OCI-LY7 (cell line): ENCODE measurements at regions not wholly inside any gene's neighbourhood (a gene's known extent, or its start where the extent isn't known, plus 50 kb on each side); places are given as distances from the start of the nearest gene placed in this dataset.

Experiments used
- CTCF ChIP-seq: fragments of 200-600 bp; sonication (generic); conservative IDR thresholded peaks from 2 replicates; pipeline ENCODE4 v1.5.1; 2014; ENCODE audit warnings: mild to moderate bottlenecking, antibody characterized with exemption, low read length, moderate library complexity, mixed read lengths
- EZH2phosphoT487 ChIP-seq: fragments of 200-600 bp; sonication (generic); IDR thresholded peaks from 2 replicates; pipeline ENCODE4 v1.6.1; 2018; ENCODE audit warnings: low read depth, borderline replicate concordance, mild to moderate bottlenecking, mixed run types, antibody characterized with exemption, low read length, moderate library complexity, mixed read lengths

- no peak for TF ChIP-seq CTCF
- TF ChIP-seq EZH2phosphoT487 = no peak
Measured at GRCh38 chr2:198293281-198293680, 488.9 kb downstream of the PLCL1 start.
